CD4-positive, alpha-beta T cell treated with Interferon alpha-2 for 1 hour (primary cell): ENCODE measurements at regions not wholly inside any gene's neighbourhood (a gene's known extent, or its start where the extent isn't known, plus 50 kb on each side); places are given as distances from the start of the nearest gene placed in this dataset.

Source experiments
- DNase-seq, 2 donors: peaks; one replicate each; pipeline ENCODE4 v3.0.0-alpha.2; 2020 to 2022

DNA sequence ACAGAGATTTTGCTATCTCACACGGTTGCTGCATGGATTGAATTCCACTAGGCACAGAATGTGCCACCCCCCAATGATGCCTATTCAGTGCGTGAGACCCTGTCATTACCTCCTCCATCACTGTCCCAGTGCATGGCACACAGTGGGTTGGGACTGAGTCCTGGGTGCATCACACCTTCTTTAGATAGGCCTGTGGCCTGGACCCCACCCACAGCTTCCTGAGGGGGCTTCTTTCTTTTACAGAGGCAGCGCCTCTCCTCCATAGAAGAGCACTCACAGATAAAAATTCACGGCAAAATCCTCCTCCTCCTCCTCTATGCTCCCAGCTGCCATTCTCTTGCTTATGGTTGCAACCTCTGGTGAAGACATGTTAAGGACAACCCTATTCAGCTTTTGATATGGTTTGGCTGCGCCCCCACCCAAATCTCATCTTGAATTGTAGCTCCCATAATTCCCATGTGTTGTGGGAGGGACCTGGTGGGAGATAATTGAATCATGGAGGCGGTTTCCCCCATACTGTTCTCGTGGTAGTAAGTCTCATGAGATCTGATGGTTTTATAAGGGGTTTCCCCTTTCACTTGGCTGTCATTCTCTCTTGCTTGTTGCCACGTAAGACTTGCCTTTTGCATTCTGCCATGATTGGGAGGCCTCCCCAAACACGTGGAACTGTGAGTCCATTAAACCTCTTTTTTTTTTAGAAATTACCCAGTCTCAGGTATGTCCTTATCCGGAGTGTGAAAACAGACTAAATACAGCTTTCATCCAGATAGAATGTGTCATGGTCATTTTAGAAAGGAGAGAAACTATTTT is 147.6 kb downstream of the KLF13 start:
- peak in 1 of 2 donors; percentile 35 for DNase-seq

DNA sequence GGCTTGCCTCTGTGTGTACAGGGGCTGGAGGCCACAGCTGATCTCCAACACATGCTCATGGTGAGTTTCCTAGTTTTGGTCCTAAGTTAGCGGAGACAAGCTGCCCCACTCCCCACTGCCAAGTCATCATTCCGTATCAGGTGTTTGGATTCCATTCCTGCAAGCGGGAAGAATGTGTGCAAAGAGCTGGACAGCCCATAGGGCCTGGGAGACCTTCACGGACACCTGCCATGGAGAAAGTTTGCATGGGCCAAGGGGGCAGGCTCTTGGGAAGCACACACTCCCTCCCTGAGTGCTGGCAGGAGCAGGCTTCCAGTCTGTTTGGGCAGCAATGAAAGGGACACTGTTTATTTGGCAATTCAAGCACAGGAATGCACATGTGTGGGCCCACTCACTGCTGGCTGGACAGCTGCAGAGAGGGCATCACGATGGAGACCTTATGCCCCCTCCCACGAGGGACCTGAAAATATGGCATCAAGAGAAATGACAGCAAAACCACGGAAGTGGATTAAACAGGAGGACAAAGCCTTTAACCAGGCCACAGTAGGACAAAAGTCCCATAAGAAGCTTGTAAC is 149.7 kb downstream of the KLF13 start:
- DNase-seq, result no peak

GRCh38 chr15:31476866-31477265 is 150.2 kb downstream of the KLF13 start:
- no peak for DNase-seq

DNA sequence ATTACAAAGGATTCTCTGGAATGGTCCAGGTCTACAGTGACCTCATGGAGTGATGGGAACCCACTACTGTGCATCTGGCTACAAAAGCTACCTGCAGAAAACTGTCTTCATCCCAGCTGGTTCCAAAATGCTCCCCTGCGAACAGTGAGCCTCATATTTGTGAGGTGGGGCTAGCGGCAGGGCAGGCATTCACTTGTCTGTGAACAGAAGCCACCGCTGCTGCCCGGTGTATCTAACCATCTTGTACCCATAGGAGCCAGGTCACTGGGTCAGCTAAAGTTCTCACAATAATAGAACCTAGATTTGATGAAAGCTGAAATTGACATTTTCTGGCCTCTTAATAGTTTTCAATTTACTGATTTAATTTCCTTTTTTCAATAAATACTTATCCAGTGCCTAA is 150.7 kb downstream of the KLF13 start:
- no peak for DNase-seq

DNA sequence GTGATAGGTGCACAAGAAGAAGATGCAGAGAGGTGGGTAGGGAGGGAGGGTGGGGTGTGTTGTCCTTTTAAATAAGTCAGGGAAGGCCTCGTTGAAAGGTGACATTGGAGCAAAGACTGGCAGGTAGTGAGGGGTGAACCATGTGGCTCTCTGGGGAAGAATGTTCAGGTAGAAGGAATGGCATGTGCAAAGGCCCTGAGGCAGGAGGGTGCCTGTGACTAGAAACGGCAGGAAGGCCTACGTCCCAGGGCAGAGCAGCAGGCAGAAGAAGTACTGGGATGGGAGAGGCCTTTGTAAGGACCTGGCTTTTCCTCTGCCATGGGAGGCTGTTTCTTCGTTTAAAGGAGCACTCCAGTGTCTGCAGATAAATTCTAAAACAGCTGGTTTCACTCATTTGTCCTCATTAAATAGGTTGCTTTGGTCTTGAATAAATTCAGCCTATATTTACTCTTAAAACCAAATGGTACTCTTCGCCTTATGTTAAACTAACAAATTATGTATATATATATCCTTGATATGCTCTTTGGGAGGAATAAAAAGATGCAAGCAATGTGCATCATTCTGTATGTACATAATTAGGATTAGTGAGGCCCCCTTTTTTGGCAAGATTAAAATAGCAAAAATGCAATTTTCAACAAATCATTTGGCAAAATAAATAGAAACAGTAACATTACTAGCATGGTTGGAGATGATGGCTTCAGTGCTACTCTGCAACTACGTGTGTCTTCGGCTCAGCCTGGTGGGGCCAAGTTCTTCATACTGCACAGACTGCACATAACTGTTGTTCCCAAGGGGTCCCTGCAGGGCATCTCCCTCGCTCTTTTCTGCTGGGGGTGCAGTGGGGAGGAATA is 151.4 kb downstream of the KLF13 start:
- DNase-seq, result no peak

- DNase-seq, result no peak
Observed at GRCh38 chr15:31478702-31479221, 152.1 kb downstream of the KLF13 start.

- DNase-seq, result no peak
Observed at GRCh38 chr15:31480356-31481025, 153.9 kb downstream of the KLF13 start.

- DNase-seq, result no peak
Observed at GRCh38 chr15:31481142-31481541, 154.5 kb downstream of the KLF13 start.

DNA sequence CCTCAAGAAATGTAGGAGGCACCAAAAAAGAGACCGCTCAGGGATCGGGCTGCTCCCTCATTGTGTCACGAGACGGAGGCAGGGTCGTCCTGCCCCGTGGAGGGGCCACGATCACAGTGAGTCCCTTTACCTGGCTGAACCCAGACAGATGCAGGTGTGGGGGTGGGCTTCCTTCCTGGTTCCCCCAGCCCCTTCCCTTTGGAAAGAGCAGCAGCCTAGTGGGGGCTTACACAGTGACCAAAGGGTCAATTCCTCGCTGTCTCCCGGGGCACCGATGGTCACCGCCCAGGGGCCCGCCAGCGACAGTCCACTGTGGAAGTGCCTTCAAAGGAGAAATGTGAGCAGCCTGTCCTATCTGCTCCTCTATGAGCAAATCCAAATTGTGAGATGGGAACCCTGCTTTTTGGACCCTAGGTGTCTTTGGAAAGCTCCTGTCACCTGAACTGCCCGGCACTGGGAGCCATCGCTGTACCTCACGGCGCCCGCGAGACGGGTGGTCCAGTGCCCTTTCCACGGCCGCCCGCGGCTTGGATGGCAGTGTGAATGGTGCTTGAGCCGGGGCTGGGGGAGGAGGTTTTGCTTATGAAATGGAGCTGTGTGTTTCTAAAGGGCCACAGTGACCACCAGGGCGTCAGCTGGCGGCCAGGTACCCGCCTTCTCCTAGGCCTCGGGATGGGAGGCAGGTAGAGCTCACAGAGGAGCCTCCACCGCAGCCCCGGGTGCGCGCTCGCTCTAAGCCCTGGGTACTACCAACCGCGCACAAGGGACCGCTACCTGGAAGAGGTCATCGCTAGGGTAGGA is 155.7 kb downstream of the KLF13 start:
- no peak for DNase-seq

- DNase-seq, result peak; percentile 31 to 55
Observed at GRCh38 chr15:31483053-31483985, 156.7 kb downstream of the KLF13 start.

DNA sequence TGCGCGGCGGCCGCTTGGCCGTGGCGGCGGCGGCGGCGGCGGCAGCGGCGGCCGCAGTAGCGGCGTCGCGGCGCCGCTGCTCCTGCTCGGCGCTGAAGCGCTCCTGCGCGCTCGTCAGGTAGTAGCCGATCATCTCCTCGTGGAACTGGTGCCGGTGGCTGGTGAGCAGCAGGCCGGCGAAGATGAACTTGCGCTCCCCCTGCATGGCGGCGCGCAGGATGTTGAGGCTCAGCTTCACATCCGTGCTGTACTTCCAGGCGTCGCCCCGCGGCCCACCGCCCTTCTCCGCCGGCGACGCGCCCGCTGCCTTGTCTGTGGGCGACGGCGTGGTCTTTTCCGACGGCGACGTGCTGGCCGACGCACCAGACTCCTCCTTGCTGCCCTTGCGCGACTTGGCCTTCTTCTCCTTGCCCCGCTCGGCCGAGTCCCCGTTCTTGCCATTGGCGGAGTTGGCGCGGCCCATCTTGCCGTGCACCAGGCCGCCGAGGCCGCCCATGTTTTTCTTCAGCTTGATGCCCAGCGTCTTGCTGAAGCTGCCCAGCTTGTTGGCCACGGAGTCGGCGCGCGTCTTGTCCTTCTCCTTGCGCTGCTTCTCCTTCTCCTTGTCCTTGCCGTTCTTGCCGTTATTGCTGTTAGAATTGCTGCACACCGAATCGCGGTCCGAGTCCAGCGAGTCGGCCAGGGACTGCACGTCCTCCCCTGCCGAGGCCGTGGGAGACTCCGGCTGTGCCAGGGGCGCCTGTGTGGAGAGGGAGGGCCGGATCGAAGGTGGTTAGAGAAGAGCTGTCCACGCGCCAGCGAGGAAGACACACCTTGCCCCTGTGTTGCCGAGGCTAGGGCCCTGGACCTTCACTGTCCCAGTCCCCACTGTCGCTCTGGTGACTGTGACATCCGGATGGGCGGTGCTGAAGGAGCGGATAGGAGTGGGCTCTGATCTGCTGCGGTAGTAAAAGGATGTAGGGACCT is 157.6 kb downstream of the KLF13 start:
- DNase-seq, result peak; percentile 24 to 54

DNA sequence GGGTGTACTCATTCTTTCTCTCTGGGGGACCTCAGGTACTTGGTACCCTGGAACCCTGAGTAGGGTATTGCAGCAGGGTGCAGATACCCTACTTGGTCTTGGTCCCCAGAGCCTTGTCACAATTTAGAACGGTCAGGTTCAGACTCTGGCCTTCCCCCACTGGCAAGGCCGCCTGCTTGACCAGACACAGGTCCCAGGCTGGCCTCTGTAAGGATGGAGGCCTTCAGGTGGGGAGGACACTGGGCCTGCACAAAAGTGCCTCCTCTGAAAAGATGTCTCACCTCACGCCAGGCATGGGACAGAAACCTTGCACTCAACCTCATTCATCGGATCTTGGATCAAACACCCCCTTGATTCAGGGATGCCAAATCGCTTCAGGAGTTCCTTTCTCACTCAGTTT is 158.4 kb downstream of the KLF13 start:
- no peak for DNase-seq

GRCh38 chr15:31485431-31485830 is 158.8 kb downstream of the KLF13 start:
- DNase-seq, result no peak

- no peak for DNase-seq
Observed at GRCh38 chr15:31485911-31486461, 159.4 kb downstream of the KLF13 start.

- no peak for DNase-seq
Observed at GRCh38 chr15:31486506-31486905, 159.9 kb downstream of the KLF13 start.

- no peak for DNase-seq
Observed at GRCh38 chr15:31486906-31487695, 160.5 kb downstream of the KLF13 start.

GRCh38 chr15:31487811-31488436 is 161.3 kb downstream of the KLF13 start:
- DNase-seq, result no peak
